GM12878 (cell line): ENCODE measurements at regions not wholly inside any gene's neighbourhood (a gene's known extent, or its start where the extent isn't known, plus 50 kb on each side); places are given as distances from the start of the nearest gene placed in this dataset.

Experiments used
- ATAC-seq: fragments of 200-7000 bp; cut with Tn5 transposase; 3 replicates; pipeline ENCODE4 v1.9.1; 2020; ENCODE audit warnings: mild to moderate bottlenecking, moderate library complexity
- BruUV-seq: library from RNA; stranded (reverse); fragments of 400-500 nt; replicated peaks from 2 replicates; lab custom pipeline; 2021; lab: Mats Ljungman, UMichigan
- CTCF ChIA-PET: fragments of 300-600 bp; sonication (Branson Sonifier 250); formaldehyde crosslinking; extraction: SDS; loops from one replicate; lab custom pipeline; 2021; ENCODE audit warnings: inconsistent platforms; lab: Yijun Ruan, JAX
- POLR2A ChIA-PET: fragments of 350-600 bp; formaldehyde crosslinking; extraction: SDS; loops from one replicate; lab custom pipeline; 2021; ENCODE audit warnings: inconsistent platforms; lab: Charles Lee
- RAD21 ChIA-PET: fragments of 300-600 bp; sonication (Branson Sonifier 250); formaldehyde crosslinking; loops from one replicate; lab custom pipeline; 2023; ENCODE audit warnings: antibody characterized with exemption; ENCODE audit not compliant: unreplicated experiment; lab: Charles Lee
- SMC1A ChIA-PET: fragments of 300-600 bp; sonication (Branson Sonifier 250); formaldehyde crosslinking; loops from one replicate; lab custom pipeline; 2023; ENCODE audit not compliant: unreplicated experiment, uncharacterized antibody; lab: Charles Lee
- DNase-seq: peaks from one replicate; pipeline ENCODE4 v3.0.0-alpha.2; 2011; ENCODE audit warnings: low read depth, low spot score
- FAIRE-seq: peaks from 3 replicates; lab custom pipeline; 2011; peaks lifted over from hg19 to GRCh38; lab: Jason Lieb, UNC
- H2AFZ ChIP-seq: 2 replicates; pipeline ENCODE4 v1.6.0; 2011; ENCODE audit warnings: low read depth, low read length, control low read depth; ENCODE audit not compliant: control insufficient read depth
- H3K27ac ChIP-seq: 2 replicates; pipeline ENCODE4 v1.5.1; 2011; ENCODE audit warnings: control low read depth; ENCODE audit not compliant: control insufficient read depth, insufficient read depth
- H3K27me3 ChIP-seq, 2 experiments: replicated peaks in 1 of 2; 2 replicates each; pipeline versions ENCODE4 v1.6.0 to v1.6.1; 2011; ENCODE audit warnings: low read length in 1 of 2; ENCODE audit not compliant: control insufficient read depth in 2 of 2, insufficient read depth in 2 of 2
- H3K36me3 ChIP-seq, 2 experiments: 2 replicates each; pipeline ENCODE4 v1.5.1; 2011; ENCODE audit warnings: low read length in 1 of 2; ENCODE audit not compliant: control insufficient read depth in 2 of 2, insufficient read depth in 2 of 2
- H3K4me1 ChIP-seq: 2 replicates; pipeline ENCODE4 v1.6.1; 2011; ENCODE audit warnings: mild to moderate bottlenecking, low read length, moderate library complexity, mixed read lengths; ENCODE audit not compliant: control insufficient read depth, insufficient read depth
- H3K4me2 ChIP-seq: 2 replicates; pipeline ENCODE4 v1.6.0; 2011; ENCODE audit warnings: control low read depth; ENCODE audit not compliant: control insufficient read depth, insufficient read depth
- H3K4me3 ChIP-seq: fragments of 200-600 bp; sonication (generic); 2 replicates; pipeline ENCODE4 v1.5.1; 2016
- H3K79me2 ChIP-seq: 2 replicates; pipeline ENCODE4 v1.6.0; 2011; ENCODE audit warnings: low read length; ENCODE audit not compliant: control insufficient read depth, insufficient read depth
- H3K9ac ChIP-seq: 2 replicates; pipeline ENCODE4 v1.8.0; 2011; ENCODE audit warnings: low read length, control low read depth, mixed read lengths; ENCODE audit not compliant: control insufficient read depth, insufficient read depth
- H3K9me3 ChIP-seq: replicated peaks from 3 replicates; pipeline ENCODE4 v1.5.1; 2011; ENCODE audit warnings: mild to moderate bottlenecking, low read length; ENCODE audit not compliant: control insufficient read depth, insufficient read depth
- H4K20me1 ChIP-seq: 2 replicates; pipeline ENCODE4 v1.6.0; 2011; ENCODE audit not compliant: control insufficient read depth, insufficient read depth
- BCL3 ChIP-seq: IDR thresholded peaks from 2 replicates; pipeline ENCODE4 v1.6.1; 2011; ENCODE audit warnings: borderline replicate concordance, low read depth, mild to moderate bottlenecking, moderate library complexity, low read length; ENCODE audit not compliant: insufficient read depth, poor library complexity, severe bottlenecking
- CBFB ChIP-seq: IDR thresholded peaks from 2 replicates; pipeline ENCODE4 v1.6.1; 2016; ENCODE audit warnings: antibody characterized with exemption, low read depth
- IKZF2 ChIP-seq, 2 experiments: fragments of 450-650 bp; IDR thresholded peaks; 2 replicates each; pipeline ENCODE4 v1.6.1; 2017; ENCODE audit warnings: mild to moderate bottlenecking in 2 of 2, moderate library complexity in 2 of 2
- KLF5 ChIP-seq: fragments of 450-650 bp; IDR thresholded peaks from 2 replicates; pipeline ENCODE4 v1.6.1; 2014; ENCODE audit warnings: mild to moderate bottlenecking; ENCODE audit not compliant: partially characterized antibody
- MAX ChIP-seq: IDR thresholded peaks from 2 replicates; pipeline ENCODE4 v1.6.1; 2012; ENCODE audit warnings: low read depth, low read length, improper control_type of control experiment
- NR2C2 ChIP-seq: IDR thresholded peaks from 2 replicates; pipeline ENCODE4 v1.6.1; 2011; ENCODE audit warnings: borderline replicate concordance, low read depth; ENCODE audit not compliant: control insufficient read depth, insufficient read length
- NR2F1 ChIP-seq: fragments of 450-650 bp; conservative IDR thresholded peaks from 2 replicates; pipeline ENCODE4 v1.6.1; 2017; ENCODE audit warnings: mild to moderate bottlenecking
- PAX8 ChIP-seq: fragments of 450-650 bp; IDR thresholded peaks from 2 replicates; pipeline ENCODE4 v1.6.1; 2017; ENCODE audit warnings: mild to moderate bottlenecking, moderate library complexity
- POLR2A ChIP-seq: IDR thresholded peaks from 2 replicates; pipeline ENCODE4 v1.6.1; 2011; ENCODE audit warnings: low read depth, mild to moderate bottlenecking, low read length
- RUNX3 ChIP-seq: IDR thresholded peaks from 2 replicates; pipeline ENCODE4 v1.6.1; 2012; ENCODE audit warnings: low read length, inconsistent platforms
- STAT1 ChIP-seq: fragments of 450-650 bp; conservative IDR thresholded peaks from 2 replicates; pipeline ENCODE4 v1.6.1; 2014; ENCODE audit warnings: antibody characterized with exemption, mild to moderate bottlenecking
- USF2 ChIP-seq: IDR thresholded peaks from 2 replicates; pipeline ENCODE4 v1.6.1; 2011; ENCODE audit warnings: low read depth, low read length, improper control_type of control experiment, borderline replicate concordance
- ZBTB4 ChIP-seq: fragments of 450-650 bp; formaldehyde crosslinking; IDR thresholded peaks from 2 replicates; pipeline ENCODE4 v1.4.0; 2022; ENCODE audit warnings: mild to moderate bottlenecking, moderate library complexity
- ZNF24 ChIP-seq: fragments of 450-650 bp; IDR thresholded peaks from 2 replicates; pipeline ENCODE4 v1.6.1; 2017; ENCODE audit warnings: antibody characterized with exemption, mild to moderate bottlenecking
- WGBS: methylation state at CpG from one replicate; pipeline ENCODE4 v1.1.6; 2016; ENCODE audit warnings: low lambda C conversion rate; ENCODE audit not compliant: insufficient replicate concordance, insufficient coverage; ENCODE audit errors: missing lambda C conversion rate; 5-methylcytosine and 5-hydroxymethylcytosine counted together
- in situ Hi-C: fragments of 300-500 bp; cut with MboI; formaldehyde crosslinking; loops from 9 replicates; pipeline ENCODE4 v1.14.3; 2018; ENCODE audit warnings: mixed read lengths
- intact Hi-C: fragments of 100-400 bp; cut with micrococcal nuclease; formaldehyde crosslinking; loops from one replicate; pipeline ENCODE4 v1.14.2; 2022; ENCODE audit not compliant: unreplicated experiment

GRCh38 chr6:84511929-84512328, 252.5 kb downstream of the TBX18 start:
- no peaks in the 10 kb centered on the region for H3K79me2 ChIP-seq
- no peak overlapping the region for H2AFZ ChIP-seq
- ChIA-PET POLR2A (interaction anchor here (0.6 kb wide), 1 partner anchor 20 kb away, joined by 3 read pairs; no protein-coding TSS in a partner anchor), RAD21 (no interaction called here), SMC1A (interaction anchor here (0.8 to 2.4 kb wide), 4 partner anchors 11 to 63 kb away, joined by 3 to 6 read pairs (median 4); no protein-coding TSS in a partner anchor), CTCF (interaction anchor here (0.8 to 1.9 kb wide), 5 partner anchors 12 to 972 kb away, joined by 3 to 5 read pairs (median 3); no protein-coding TSS in a partner anchor)
- 26% methylated on average over 3 of the region's 3 CpGs for WGBS
- TF ChIP-seq ZBTB4 (CRISPR knock-in tag) (no peak), RUNX3 (no peak)
- no peak overlapping the region for H3K9ac ChIP-seq
- no peak for ATAC-seq
- in situ Hi-C loops = no loop called here
- no peak for FAIRE-seq
- H3K4me1 ChIP-seq = no peaks in the 10 kb centered on the region
- intact Hi-C loops = no loop called here
- H3K36me3 ChIP-seq = no peaks in the 10 kb centered on the region
- no peaks in the 10 kb centered on the region for H4K20me1 ChIP-seq
- no peak overlapping the region for H3K4me2 ChIP-seq
- no peaks in the 10 kb centered on the region for H3K27me3 ChIP-seq
- no peak overlapping the region for H3K4me3 ChIP-seq
- no peak for DNase-seq
- no peaks in the 10 kb centered on the region for H3K9me3 ChIP-seq
- H3K27ac ChIP-seq = no peak overlapping the region
- no TSS peak for BruUV-seq

- Histone ChIP-seq H4K20me1 (no peaks in the 10 kb centered on the region), H3K36me3 (no peaks in the 10 kb centered on the region), H3K4me3 (no peak overlapping the region), H3K4me1 (no peaks in the 10 kb centered on the region), H3K27me3 (no peaks in the 10 kb centered on the region), H2AFZ (no peak overlapping the region), H3K79me2 (no peaks in the 10 kb centered on the region), H3K4me2 (no peak overlapping the region), H3K27ac (no peak overlapping the region), H3K9ac (no peak overlapping the region), H3K9me3 (no peaks in the 10 kb centered on the region)
- DNase-seq (no peak), ATAC-seq (no peak), FAIRE-seq (no peak)
- ChIA-PET CTCF (interaction anchor here (0.6 to 1.9 kb wide), 3 partner anchors 10 to 912 kb away, joined by 3 to 6 read pairs (median 3); no protein-coding TSS in a partner anchor), POLR2A (no interaction called here), RAD21 (no interaction called here), SMC1A (no interaction called here)
- in situ Hi-C loops = no loop called here
- no TSS peak for BruUV-seq
- intact Hi-C loops = no loop called here
- TF ChIP-seq NR2F1 (no peak), PAX8 (no peak), KLF5 (no peak), BCL3 (no peak), CBFB (no peak), STAT1 (no peak), IKZF2 (IDR thresholded peaks at IDR 0.05) (no peak), NR2C2 (no peak), ZNF24 (no peak), MAX (no peak), POLR2A (no peak), USF2 (no peak)
Observed at GRCh38 chr6:84508981-84509380, 255.4 kb downstream of the TBX18 start.
